ENCODE measurements at regions not wholly inside any gene's neighbourhood (a gene's known extent, or its start where the extent isn't known, plus 50 kb on each side); places are given as distances from the start of the nearest gene placed in this dataset.

GRCh38 chr6:163789199-163789810 is 374.8 kb downstream of the QKI start:
- Histone ChIP-seq H3K4me1 (ENCODE audit: control insufficient read depth, insufficient read depth, low read length) (peaks cover 2% of the 10 kb centered on the region; the same call in 1 of the 2 replicates), H3K14ac (replicated peaks; ENCODE audit: low read depth, low read length) (no peak overlapping the region), H3K9me1 (ENCODE audit: insufficient read depth, low read length) (no peaks in the 10 kb centered on the region), H2BK120ac (ENCODE audit: low read depth, low read length) (no peak overlapping the region), H3K27me3 (ENCODE audit: control insufficient read depth, insufficient read depth, low read length) (peaks cover 5% of the 10 kb centered on the region), H2AK5ac (ENCODE audit: low read depth, low read length) (no peak overlapping the region), H2BK15ac (ENCODE audit: low read depth, low read length) (no peak overlapping the region), H3K4me3 (ENCODE audit: insufficient read depth, low read depth, low read length) (no peak overlapping the region), H3K4me2 (ENCODE audit: low read depth, low read length) (no peak overlapping the region), H4K5ac (ENCODE audit: low read depth, low read length) (no peak overlapping the region), H4K91ac (ENCODE audit: insufficient read depth, low read depth, low read length) (no peak overlapping the region), H3K79me1 (ENCODE audit: low read depth in 1 of 2, low read length in 2 of 2) (no peaks in the 10 kb centered on the region), H3K23ac (ENCODE audit: low read depth, low read length) (no peak overlapping the region), H2BK20ac (ENCODE audit: low read depth, low read length) (no peak overlapping the region), H3K9ac (ENCODE audit: low read depth, low read length) (no peak overlapping the region), H3K9me3 (ENCODE audit: control insufficient read depth, insufficient read depth, low read length) (no peaks in the 10 kb centered on the region), H3K18ac (ENCODE audit: low read depth, low read length) (no peak overlapping the region), H3K36me3 (ENCODE audit: control insufficient read depth, insufficient read depth, low read length) (no peaks in the 10 kb centered on the region), H2AFZ (replicated peaks; ENCODE audit: low read length, poor library complexity) (no peak overlapping the region), H4K8ac (ENCODE audit: low read depth in 2 of 2, low read length in 2 of 2) (no peak overlapping the region), H4K20me1 (ENCODE audit: insufficient read depth, low read length) (no peaks in the 10 kb centered on the region), H3K27ac (ENCODE audit: insufficient read depth, low read length) (no peak overlapping the region), H2BK5ac (ENCODE audit: low read depth, low read length, poor library complexity, severe bottlenecking) (no peak overlapping the region), H3K4ac (ENCODE audit: low read depth, low read length) (no peak overlapping the region), H2AK9ac (replicated peaks; ENCODE audit: low read depth, low read length, poor library complexity) (no peak overlapping the region), H3K56ac (ENCODE audit: extremely low read depth, insufficient read depth, low read length) (no peak overlapping the region)
- intact Hi-C loops (cut with micrococcal nuclease), result no loop called here
- no peak for DNase-seq
- in situ Hi-C loops (cut with MboI; ENCODE audit: low sequenced_read_pairs), result no loop called here
- dilution Hi-C loops (cut with HindIII; ENCODE audit: low sequenced_read_pairs, unreplicated experiment), result no loop called here
- ChIA-PET POLR2A (ENCODE audit: unreplicated experiment) (no interaction called here), CTCF (no interaction called here)
- BruUV-seq (replicated peaks), result no TSS peak
- TF ChIP-seq MAFK (IDR thresholded peaks at IDR 0.05; ENCODE audit: low read depth, low read length) (no peak), MXI1 (IDR thresholded peaks at IDR 0.05; ENCODE audit: borderline replicate concordance, low read depth, low read length) (no peak), CEBPB (IDR thresholded peaks at IDR 0.05; ENCODE audit: low read depth, low read length) (no peak), RAD21 (IDR thresholded peaks at IDR 0.05; ENCODE audit: low read length) (no peak), MAZ (IDR thresholded peaks at IDR 0.05; ENCODE audit: borderline replicate concordance, low read depth, low read length) (no peak), CHD1 (IDR thresholded peaks at IDR 0.05; ENCODE audit: low read depth, low read length) (no peak), POLR2A (IDR thresholded peaks at IDR 0.05; ENCODE audit: low read depth, low read length) (no peak), BHLHE40 (IDR thresholded peaks at IDR 0.05; ENCODE audit: low read depth, low read length) (no peak), NFE2L2 (IDR thresholded peaks at IDR 0.05; ENCODE audit: low read depth, low read length) (no peak), FOS (IDR thresholded peaks at IDR 0.05; ENCODE audit: low read depth, low read length) (no peak), SMC3 (IDR thresholded peaks at IDR 0.05; ENCODE audit: low read depth, low read length) (no peak), USF2 (IDR thresholded peaks at IDR 0.05; ENCODE audit: low read depth, low read length) (no peak), CTCF (conservative IDR thresholded peaks at IDR 0.05; ENCODE audit: low read depth, low read length) (no peak), RCOR1 (IDR thresholded peaks at IDR 0.05; ENCODE audit: insufficient replicate concordance, low read length) (no peak), ELK1 (IDR thresholded peaks at IDR 0.05; ENCODE audit: borderline replicate concordance, low read depth, low read length) (no peak), RFX5 (IDR thresholded peaks at IDR 0.05; ENCODE audit: low read depth, low read length) (no peak)
- WGBS, 2 experiments (ENCODE audit: extremely low coverage in 2 of 2, insufficient read length in 1 of 2), result 68% methylated on average over 2 of the region's 5 CpGs; no CpG with 5 or more reads in 1 of the 2 experiments
- ATAC-seq (ENCODE audit: low read depth), result no peak

Measured in IMR-90 (cell line).